GM19239 (cell line): ENCODE measurements at regions not wholly inside any gene's neighbourhood (a gene's known extent, or its start where the extent isn't known, plus 50 kb on each side); places are given as distances from the start of the nearest gene placed in this dataset.
"Not testable (repeated sequence)": the region's sequence is repeated elsewhere in the genome, so short reads cannot be mapped to it uniquely, and the experiment has no call there.

Source experiments
- DNase-seq: peaks from one replicate; pipeline ENCODE4 v3.0.0; 2011; ENCODE audit warnings: low spot score; ENCODE audit not compliant: insufficient read length
- FAIRE-seq: peaks from 2 replicates; lab custom pipeline; 2011; peaks lifted over from hg19 to GRCh38; lab: Jason Lieb, UNC

DNA sequence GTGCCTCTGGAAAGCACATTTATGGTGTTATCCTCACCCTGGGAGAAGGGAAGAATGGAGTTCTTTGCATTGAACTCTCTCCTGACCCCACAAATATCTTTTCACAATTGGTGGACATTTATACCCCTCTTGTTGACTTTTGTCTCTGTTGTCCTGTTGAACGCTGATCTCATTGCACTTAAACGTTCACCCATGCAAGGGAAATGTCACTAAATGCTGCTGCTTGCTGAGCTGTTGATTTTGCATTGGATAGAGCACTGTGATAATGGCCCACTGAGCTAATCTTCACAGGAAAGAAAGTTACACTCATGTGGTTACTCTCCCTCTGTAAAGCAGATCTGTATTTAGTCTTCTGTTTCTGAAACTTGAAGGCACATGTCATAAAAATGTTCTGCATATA, 133.4 kb downstream of the FZD1 start:
- DNase-seq, result no peak
- FAIRE-seq, result no peak

- DNase-seq, result no peak
- no peak for FAIRE-seq
These were observed 134.1 kb downstream of the FZD1 start for GRCh38 chr7:91398341-91398740.

- DNase-seq (no peak), FAIRE-seq (no peak)
These were observed 141.0 kb downstream of the FZD1 start for GRCh38 chr7:91405092-91405788.

GRCh38 chr7:91405873-91406272, 141.6 kb downstream of the FZD1 start:
- not testable (repeated sequence) for FAIRE-seq, DNase-seq

GRCh38 chr7:91407942-91408341, 143.7 kb downstream of the FZD1 start:
- FAIRE-seq (no peak), DNase-seq (no peak)

- no peak for FAIRE-seq
- DNase-seq, result no peak
These were observed 144.3 kb downstream of the FZD1 start for GRCh38 chr7:91408388-91409154.

GRCh38 chr7:91411060-91411459, 146.8 kb downstream of the FZD1 start:
- FAIRE-seq, result no peak
- DNase-seq, result no peak

DNA sequence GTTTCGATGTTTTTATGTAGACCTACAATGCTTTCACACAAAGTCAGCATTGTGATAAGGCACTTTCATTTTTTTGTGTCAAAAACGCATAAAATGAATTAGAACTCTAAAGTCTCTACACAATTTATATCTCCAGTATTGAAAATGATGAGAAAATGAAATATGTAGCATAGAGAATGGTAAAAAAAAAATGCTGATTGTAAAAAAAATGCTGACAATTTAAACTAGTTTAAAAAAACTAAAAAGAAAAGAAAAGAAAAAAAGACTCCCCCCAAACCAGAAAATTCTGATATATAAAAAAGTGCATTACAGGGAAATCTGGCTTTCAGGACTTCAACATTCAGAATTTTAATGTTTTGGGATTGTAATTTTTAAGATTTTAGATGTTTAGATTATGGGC, 148.1 kb downstream of the FZD1 start:
- DNase-seq, result no peak
- FAIRE-seq, result no peak

DNA sequence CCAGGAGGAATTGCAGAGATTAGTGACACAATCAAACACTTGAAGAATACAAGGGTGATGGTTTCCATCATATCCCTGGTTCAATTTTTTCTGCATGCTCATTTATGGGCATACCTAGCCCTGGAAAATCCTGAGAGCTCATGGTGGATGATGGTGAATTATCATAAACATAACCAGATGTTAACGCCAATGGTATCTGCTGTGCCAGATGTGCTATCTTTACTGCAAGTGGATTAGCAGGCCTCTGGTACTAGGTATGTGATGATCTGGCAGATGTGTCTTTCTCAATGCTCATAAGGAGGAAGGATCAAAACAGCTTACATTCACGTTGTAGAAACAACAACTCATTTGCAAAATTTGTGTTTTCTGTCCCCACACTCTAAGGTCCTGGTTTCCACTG, 150.5 kb downstream of the FZD1 start:
- no peak for FAIRE-seq

DNA sequence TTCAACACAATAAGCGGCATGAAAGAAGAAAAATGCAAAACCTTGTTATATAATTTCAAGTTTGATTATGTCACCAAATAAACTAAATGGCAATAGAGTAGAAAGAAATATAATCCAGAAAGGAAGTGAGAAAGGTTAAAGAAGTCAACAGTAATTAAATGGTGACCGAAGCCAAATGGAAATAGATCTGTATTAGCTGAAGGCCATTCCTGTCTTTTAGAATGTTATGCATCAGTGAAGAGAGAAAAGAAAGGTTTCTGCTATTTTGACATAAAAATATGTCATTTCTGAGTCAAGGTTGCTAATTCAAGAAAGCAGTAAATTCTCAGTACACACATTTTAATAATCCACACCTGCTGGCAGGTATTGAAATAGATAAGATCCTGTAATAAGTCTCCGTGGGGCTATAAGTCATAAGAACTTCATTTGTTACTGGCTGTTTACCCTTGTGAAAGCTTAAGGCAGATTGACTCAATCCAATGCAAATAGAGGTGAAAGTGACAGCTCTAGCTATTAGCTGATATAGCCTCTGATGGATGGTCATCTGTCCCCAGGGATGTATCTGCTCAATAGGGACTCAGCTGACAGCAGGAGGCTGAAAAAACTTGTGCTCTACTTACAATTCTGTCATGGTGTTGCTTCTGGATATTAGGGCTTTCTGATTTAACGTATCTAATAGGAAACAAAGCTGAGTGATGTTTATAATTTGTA, 152.1 kb downstream of the FZD1 start:
- DNase-seq, result no peak
- FAIRE-seq, result no peak

More for the DNA sequence above, 150.5 kb downstream of the FZD1 start:
- DNase-seq, result no peak

- no peak for DNase-seq
- no peak for FAIRE-seq
These were observed 156.4 kb downstream of the FZD1 start for GRCh38 chr7:91420606-91421005.

GRCh38 chr7:91421018-91421417, 156.8 kb downstream of the FZD1 start:
- no peak for DNase-seq
- FAIRE-seq, result no peak

DNA sequence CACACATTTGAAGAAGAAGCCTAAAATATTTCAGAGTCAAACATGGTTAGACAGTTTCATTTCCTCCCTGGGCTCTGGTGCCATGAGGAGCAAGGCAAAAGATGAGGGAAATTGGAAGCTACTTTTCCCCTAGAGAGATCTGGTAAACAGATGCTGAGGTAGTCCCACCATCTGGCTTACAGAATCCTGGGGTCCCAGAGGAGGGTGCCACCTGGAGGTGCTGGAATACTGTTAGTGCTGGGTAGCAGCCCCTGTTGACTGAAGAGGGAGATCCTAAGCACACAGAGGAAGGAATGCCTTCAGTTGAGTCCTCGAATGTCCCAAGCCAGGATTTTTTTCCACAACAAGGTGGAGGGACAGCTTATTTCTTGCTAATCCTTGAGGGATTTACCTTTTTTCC, 160.1 kb downstream of the FZD1 start:
- FAIRE-seq (no peak), DNase-seq (no peak)

DNA sequence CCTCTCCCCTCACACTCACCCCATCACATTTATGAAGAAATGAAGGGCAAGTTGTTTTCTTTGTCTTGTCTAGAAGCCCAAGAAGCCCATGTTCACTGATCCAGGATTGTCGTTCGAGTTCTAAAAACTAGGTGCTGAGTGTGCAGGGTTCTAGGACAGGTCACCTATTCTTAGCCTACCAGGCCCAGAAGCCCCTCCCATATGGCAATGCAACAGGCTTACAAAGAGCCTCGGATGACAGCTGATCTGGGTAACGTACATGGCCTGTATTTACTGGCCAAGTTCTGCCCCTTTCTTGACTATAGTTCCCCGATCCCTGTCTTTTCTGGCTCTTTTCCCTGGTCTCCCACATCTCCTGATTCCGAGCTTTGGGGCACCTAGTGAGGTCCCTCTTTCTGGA, 160.9 kb downstream of the FZD1 start:
- DNase-seq (no peak), FAIRE-seq (no peak)

GRCh38 chr7:91427051-91427450, 162.8 kb downstream of the FZD1 start:
- FAIRE-seq (no peak), DNase-seq (no peak)

- DNase-seq (no peak), FAIRE-seq (no peak)
These were observed 167.4 kb downstream of the FZD1 start for GRCh38 chr7:91431601-91432000.

DNA sequence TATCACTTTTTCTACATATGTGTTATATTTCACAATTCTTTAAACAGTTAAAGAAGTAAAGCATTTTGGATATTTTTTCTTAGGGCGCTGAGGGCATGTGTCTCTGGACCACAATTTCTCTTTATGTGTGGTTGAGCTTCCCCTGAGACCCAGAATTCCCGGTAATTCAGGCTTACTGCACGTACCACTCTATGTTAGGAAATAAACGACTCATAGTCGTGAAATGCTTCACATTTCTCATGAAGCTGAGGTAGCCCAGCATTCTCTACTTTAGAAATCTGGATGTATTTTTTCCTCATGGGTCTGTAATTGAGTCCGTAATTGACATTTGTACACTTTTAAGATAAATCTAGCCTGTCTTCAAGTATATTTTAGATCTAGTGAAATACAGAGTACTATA, 170.6 kb downstream of the FZD1 start:
- FAIRE-seq, result no peak
- DNase-seq, result no peak

GRCh38 chr7:91435381-91436059, 171.3 kb downstream of the FZD1 start:
- DNase-seq, result no peak
- no peak for FAIRE-seq

GRCh38 chr7:91436655-91437054, 172.4 kb downstream of the FZD1 start:
- DNase-seq (no peak), FAIRE-seq (no peak)

DNA sequence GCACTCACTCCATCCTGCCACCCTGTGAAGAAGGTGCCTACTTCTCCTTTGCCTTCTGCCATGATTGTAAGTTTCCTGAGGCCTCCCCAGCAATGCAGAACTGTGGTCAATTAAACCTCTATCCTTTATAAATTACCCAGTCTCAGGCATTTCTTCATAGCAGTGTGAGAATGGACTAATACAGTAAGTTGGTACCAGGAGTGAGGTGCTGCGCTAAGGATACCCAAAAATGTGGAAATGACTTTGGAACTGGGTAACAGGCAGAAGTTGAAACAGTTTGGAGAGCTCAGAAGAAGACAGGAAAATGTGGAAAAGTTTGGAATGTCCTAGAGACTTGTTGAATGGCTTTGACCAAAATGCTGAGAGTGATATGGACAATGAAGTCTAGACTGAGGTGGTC, 176.0 kb downstream of the FZD1 start:
- not testable (repeated sequence) for DNase-seq, FAIRE-seq

- FAIRE-seq, result no peak
- no peak for DNase-seq
These were observed 179.6 kb downstream of the FZD1 start for GRCh38 chr7:91443862-91444261.
